ENCODE measurements at regions not wholly inside any gene's neighbourhood (a gene's known extent, or its start where the extent isn't known, plus 50 kb on each side); places are given as distances from the start of the nearest gene placed in this dataset.

- Histone ChIP-seq H3K9ac (replicated peaks; ENCODE audit: extremely low read depth, insufficient read depth, low read length) (no peak overlapping the region), H3K4me2 (ENCODE audit: insufficient read depth, low read length) (no peak overlapping the region), H3K4me1 (ENCODE audit: control insufficient read depth, extremely low read depth, insufficient read depth, low read length) (peaks cover 9% of the 10 kb centered on the region), H3K9me1 (replicated peaks; ENCODE audit: control insufficient read depth, extremely low read depth, insufficient read depth, low read length) (no peaks in the 10 kb centered on the region), H3K36me3 (ENCODE audit: control insufficient read depth in 2 of 2, extremely low read depth in 1 of 2, insufficient read depth in 2 of 2, low read length in 2 of 2) (no peaks in the 10 kb centered on the region), H3K27me3 (ENCODE audit: control insufficient read depth in 2 of 2, insufficient read depth in 2 of 2, low read length in 2 of 2) (no peaks in the 10 kb centered on the region), H3K9me3 (replicated peaks; ENCODE audit: control insufficient read depth, insufficient read depth, low read length) (no peaks in the 10 kb centered on the region), H2AFZ (ENCODE audit: low read depth, low read length) (no peak overlapping the region), H4K20me1 (replicated peaks; ENCODE audit: control insufficient read depth, extremely low read depth, insufficient read depth, low read length) (no peaks in the 10 kb centered on the region), H3K27ac (ENCODE audit: insufficient read depth, low read depth, low read length) (no peak overlapping the region), H3K4me3 (replicated peaks in 1 of 3; ENCODE audit: insufficient read depth in 1 of 3, low read depth in 1 of 3, low read length in 3 of 3) (no peak overlapping the region), H3K79me2 (ENCODE audit: control insufficient read depth, insufficient read depth, low read length) (no peaks in the 10 kb centered on the region)
- dilution Hi-C loops (cut with MboI; ENCODE audit: extremely low pct_ligation_motif_present, low sequenced_read_pairs) (no loop called here), intact Hi-C loops (cut with micrococcal nuclease) (no loop called here)
- no peak for TF ChIP-seq EZH2 (IDR thresholded peaks at IDR 0.05; ENCODE audit: borderline replicate concordance, low read depth, low read length, severe bottlenecking)
- TF ChIP-seq CTCF (IDR thresholded peaks at IDR 0.05; ENCODE audit: extremely low read depth in 1 of 2, insufficient read depth in 1 of 2, low read depth in 1 of 2, low read length in 2 of 2), result no peak
- TF ChIP-seq JUN (IDR thresholded peaks at IDR 0.05; ENCODE audit: borderline replicate concordance, insufficient read depth, insufficient read length, low read depth), result no peak
- no peak for TF ChIP-seq FOS (IDR thresholded peaks at IDR 0.05; ENCODE audit: borderline replicate concordance, insufficient read depth, low read length)
- TF ChIP-seq POLR2A (IDR thresholded peaks at IDR 0.05; ENCODE audit: low read depth, low read length), result no peak
- TF ChIP-seq MAX (IDR thresholded peaks at IDR 0.05; ENCODE audit: insufficient read depth, insufficient read length), result no peak
- no peak for TF ChIP-seq GATA2 (IDR thresholded peaks at IDR 0.05; ENCODE audit: insufficient read depth, insufficient read length, low read depth, low read length)
- no peak for TF ChIP-seq MYC (IDR thresholded peaks at IDR 0.05; ENCODE audit: low read depth, low read length)
- TF ChIP-seq POLR2AphosphoS5 (IDR thresholded peaks at IDR 0.05; ENCODE audit: insufficient read depth, low read depth, low read length), result no peak
- no peak for DNase-seq (ENCODE audit: low read depth, low spot score)
- no TSS peak for BruUV-seq (replicated peaks)
- CTCF ChIA-PET, result no interaction called here
- no peak for FAIRE-seq
- POLR2A ChIA-PET, result no interaction called here
Measured at GRCh38 chr10:35998026-35998425, 355.9 kb upstream of the FZD8 start.

Data from endothelial cell of umbilical vein (primary cell).